ENCODE measurements at regions not wholly inside any gene's neighbourhood (a gene's known extent, or its start where the extent isn't known, plus 50 kb on each side); places are given as distances from the start of the nearest gene placed in this dataset.

DNA sequence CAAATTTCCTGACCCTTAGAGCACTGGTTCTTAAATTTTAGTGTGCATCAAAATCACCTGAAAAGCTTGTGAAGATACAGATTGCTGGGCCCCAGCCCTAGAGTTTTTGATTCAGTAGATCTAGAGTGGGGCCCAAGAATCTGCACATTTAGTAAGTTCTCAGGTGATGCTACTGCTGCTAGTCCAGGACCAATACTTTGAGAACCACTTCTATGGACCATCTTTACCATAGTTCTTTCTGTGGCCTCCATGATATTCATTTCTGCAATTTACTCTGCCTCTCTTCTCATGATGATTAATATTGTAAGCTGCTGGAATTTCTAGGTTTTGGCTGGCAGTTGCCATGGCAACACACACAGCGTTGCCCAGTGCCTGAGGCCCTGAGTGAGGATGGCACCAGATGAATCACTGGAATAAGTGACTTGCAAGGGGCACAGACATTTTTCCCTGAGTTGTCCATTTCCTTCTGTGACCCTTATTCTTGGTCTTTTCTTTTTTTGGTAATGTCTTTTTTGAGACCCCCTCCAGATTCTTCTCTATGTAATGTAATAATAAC is 83.6 kb downstream of the PPP1R2C start:
- TF ChIP-seq, protein P1, sequence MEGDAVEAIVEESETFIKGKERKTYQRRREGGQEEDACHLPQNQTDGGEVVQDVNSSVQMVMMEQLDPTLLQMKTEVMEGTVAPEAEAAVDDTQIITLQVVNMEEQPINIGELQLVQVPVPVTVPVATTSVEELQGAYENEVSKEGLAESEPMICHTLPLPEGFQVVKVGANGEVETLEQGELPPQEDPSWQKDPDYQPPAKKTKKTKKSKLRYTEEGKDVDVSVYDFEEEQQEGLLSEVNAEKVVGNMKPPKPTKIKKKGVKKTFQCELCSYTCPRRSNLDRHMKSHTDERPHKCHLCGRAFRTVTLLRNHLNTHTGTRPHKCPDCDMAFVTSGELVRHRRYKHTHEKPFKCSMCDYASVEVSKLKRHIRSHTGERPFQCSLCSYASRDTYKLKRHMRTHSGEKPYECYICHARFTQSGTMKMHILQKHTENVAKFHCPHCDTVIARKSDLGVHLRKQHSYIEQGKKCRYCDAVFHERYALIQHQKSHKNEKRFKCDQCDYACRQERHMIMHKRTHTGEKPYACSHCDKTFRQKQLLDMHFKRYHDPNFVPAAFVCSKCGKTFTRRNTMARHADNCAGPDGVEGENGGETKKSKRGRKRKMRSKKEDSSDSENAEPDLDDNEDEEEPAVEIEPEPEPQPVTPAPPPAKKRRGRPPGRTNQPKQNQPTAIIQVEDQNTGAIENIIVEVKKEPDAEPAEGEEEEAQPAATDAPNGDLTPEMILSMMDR (IDR thresholded peaks at IDR 0.05; ENCODE audit: low read depth, low read length, missing control alignments), result no peak

DNA sequence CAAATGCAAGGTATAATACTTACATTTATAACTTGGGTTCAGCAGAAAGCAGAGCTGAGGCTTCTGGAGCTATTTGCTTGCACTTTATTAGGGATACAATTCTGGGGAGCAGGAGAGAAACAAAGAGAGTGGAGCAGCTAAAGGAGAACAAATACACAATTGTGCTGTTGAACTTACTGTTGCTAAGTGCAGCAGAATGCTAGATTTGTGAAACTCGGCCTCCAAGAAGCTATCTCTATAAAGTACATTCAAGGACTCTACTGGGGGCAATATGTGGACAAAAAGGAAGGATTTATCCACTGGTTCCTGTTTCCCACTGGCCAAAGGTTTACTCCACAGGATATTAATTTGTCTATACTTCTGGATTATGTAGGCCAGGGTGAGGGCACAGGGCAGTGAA is 86.8 kb downstream of the PPP1R2C start:
- DNase-seq, result no peak
- no peak overlapping the region for H3K4me3 ChIP-seq (ENCODE audit: low read depth, low read length)
- H3K27ac ChIP-seq, result no peak overlapping the region
- in situ Hi-C loops (cut with HindIII; ENCODE audit: low pct_ligation_motif_present, low sequenced_read_pairs), result no loop called here
- H3K36me3 ChIP-seq (replicated peaks), result no peaks in the 10 kb centered on the region
- TF ChIP-seq, protein P1 (IDR thresholded peaks at IDR 0.05; ENCODE audit: low read depth, low read length, missing control alignments), result no peak
- no peaks in the 10 kb centered on the region for H3K27me3 ChIP-seq (replicated peaks)

More for the DNA sequence above, 83.6 kb downstream of the PPP1R2C start:
- DNase-seq, result no peak
- Histone ChIP-seq H3K36me3 (replicated peaks) (no peaks in the 10 kb centered on the region), H3K27ac (no peak overlapping the region), H3K27me3 (replicated peaks) (no peaks in the 10 kb centered on the region), H3K4me3 (ENCODE audit: low read depth, low read length) (no peak overlapping the region)
- in situ Hi-C loops (cut with HindIII; ENCODE audit: low pct_ligation_motif_present, low sequenced_read_pairs), result no loop called here

DNA sequence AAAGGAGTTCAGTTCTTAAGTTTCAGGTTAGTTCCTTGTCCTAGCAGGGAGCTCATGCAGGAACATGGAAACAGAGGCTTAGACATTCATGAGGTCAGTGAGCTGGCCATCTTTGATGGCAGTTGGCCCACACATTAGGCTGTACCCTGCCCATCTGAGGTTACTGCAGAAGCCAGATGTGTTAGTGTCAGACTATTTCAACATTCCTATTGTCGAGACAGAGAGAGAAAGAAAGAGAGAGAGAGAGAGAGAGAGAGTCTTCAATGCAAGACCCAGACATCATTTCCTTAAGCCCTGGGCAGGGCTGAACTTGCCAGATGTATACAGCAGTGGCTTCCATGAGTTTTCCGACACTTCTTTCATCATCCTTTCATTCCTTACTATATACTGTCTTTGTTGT is 91.3 kb downstream of the PPP1R2C start:
- TF ChIP-seq, protein P1 (IDR thresholded peaks at IDR 0.05; ENCODE audit: low read depth, low read length, missing control alignments), result no peak
- H3K4me3 ChIP-seq (ENCODE audit: low read depth, low read length), result no peak overlapping the region
- DNase-seq, result no peak
- no peak overlapping the region for H3K27ac ChIP-seq
- in situ Hi-C loops (cut with HindIII; ENCODE audit: low pct_ligation_motif_present, low sequenced_read_pairs), result no loop called here
- no peaks in the 10 kb centered on the region for H3K27me3 ChIP-seq (replicated peaks)
- no peaks in the 10 kb centered on the region for H3K36me3 ChIP-seq (replicated peaks)

DNA sequence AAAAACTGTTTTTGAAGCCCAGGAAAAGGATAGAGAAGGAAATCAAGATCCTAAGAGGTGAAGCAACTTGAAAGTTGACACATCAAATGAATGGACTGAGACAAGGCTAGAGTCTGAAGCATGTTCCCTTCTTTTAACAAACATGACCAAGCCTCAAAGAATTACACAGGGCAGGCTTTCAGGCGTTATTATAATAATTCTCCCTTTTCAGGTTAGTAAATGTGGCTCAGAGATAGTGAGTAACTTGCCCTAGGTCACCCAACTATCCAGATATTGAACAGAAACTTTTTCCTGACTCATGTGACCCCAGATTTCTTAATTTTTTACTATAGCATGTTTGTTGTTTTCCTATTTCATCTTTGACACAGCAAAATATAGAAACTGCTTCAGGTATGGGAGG is 91.7 kb downstream of the PPP1R2C start:
- Histone ChIP-seq H3K27me3 (replicated peaks) (no peaks in the 10 kb centered on the region), H3K36me3 (replicated peaks) (no peaks in the 10 kb centered on the region), H3K27ac (no peak overlapping the region), H3K4me3 (ENCODE audit: low read depth, low read length) (no peak overlapping the region)
- in situ Hi-C loops (cut with HindIII; ENCODE audit: low pct_ligation_motif_present, low sequenced_read_pairs), result no loop called here
- no peak for DNase-seq
- TF ChIP-seq, protein P1 (IDR thresholded peaks at IDR 0.05; ENCODE audit: low read depth, low read length, missing control alignments), result no peak

DNA sequence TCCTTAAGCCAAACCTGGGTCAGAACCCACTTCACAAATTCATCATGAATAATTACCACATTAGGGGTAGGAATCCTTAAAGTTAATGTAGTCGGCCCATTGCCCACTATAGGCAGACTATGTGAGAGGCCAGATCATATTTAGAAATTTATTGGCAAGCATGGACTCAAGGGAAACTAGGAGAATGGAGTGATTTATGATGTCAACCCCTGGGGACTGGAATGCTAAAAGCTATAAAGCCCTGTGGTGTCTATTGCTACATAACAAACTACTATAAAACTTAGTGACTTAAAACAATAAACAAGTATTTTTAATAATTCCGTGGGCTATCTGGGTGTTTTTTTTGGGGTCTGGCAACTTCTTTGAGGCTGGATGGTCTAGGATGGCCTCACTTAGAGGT is 93.9 kb downstream of the PPP1R2C start:
- H3K36me3 ChIP-seq (replicated peaks), result no peaks in the 10 kb centered on the region
- H3K4me3 ChIP-seq (ENCODE audit: low read depth, low read length), result no peak overlapping the region
- in situ Hi-C loops (cut with HindIII; ENCODE audit: low pct_ligation_motif_present, low sequenced_read_pairs), result no loop called here
- TF ChIP-seq, protein P1 (IDR thresholded peaks at IDR 0.05; ENCODE audit: low read depth, low read length, missing control alignments), result no peak
- no peak overlapping the region for H3K27ac ChIP-seq
- no peaks in the 10 kb centered on the region for H3K27me3 ChIP-seq (replicated peaks)
- no peak for DNase-seq

DNA sequence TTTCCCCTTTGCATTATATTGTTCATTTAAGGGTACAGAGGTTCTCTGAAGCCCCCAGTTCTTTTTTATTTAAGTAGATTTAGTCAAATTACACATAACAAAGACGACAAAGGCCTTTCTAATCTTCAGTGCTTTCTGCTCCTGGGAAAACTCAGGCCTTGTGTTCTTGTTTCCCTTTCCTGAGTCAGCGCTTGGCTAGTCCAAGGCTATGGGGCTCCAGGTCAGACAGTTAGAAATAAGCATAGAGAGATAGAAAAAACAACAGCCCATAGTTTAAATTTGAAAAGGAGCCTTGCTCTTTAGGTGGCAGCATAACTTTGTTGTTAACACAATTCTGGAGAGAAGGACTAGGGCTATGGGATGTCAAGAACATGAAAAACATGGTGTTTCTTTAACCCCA is 97.3 kb downstream of the PPP1R2C start:
- Histone ChIP-seq H3K36me3 (replicated peaks) (no peaks in the 10 kb centered on the region), H3K27ac (no peak overlapping the region), H3K4me3 (ENCODE audit: low read depth, low read length) (no peak overlapping the region), H3K27me3 (replicated peaks) (no peaks in the 10 kb centered on the region)
- in situ Hi-C loops (cut with HindIII; ENCODE audit: low pct_ligation_motif_present, low sequenced_read_pairs), result no loop called here
- peak; percentile 10 for DNase-seq
- TF ChIP-seq, protein P1 (IDR thresholded peaks at IDR 0.05; ENCODE audit: low read depth, low read length, missing control alignments), result no peak
